ENCODE measurements at regions not wholly inside any gene's neighbourhood (a gene's known extent, or its start where the extent isn't known, plus 50 kb on each side); places are given as distances from the start of the nearest gene placed in this dataset.

DNA sequence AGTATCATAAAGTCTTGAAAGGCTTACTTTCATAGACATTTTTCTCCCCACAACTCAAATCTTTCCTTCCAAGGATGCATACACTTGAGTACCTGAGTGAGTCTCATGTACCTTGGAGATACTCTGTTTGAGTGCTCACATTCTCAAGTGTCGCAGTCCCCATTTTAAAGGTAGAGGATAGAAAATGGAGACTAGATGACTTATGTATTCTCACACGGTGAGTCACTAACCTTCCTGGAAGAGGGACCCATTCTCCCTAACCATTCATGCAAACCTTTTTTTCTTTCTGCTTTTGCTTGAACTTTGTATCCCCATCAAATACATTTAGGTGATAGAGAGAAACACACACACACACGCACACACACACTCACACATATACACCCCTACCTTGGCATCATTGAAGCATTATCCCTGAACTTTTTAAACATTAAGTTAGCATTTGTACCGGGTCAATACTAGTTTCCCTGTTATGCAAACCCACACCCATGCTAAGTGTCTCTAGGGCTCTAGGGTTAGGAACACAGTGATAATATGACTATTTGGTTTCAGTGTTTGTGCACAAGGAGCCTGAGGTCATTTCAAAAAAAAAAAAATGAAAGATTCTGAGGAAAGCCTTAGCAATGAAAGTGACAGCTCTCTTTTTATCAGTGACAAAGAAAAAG is 236.2 kb downstream of the IKZF2 start:
- TF ChIP-seq CTCF (IDR thresholded peaks at IDR 0.05), result no peak
- WGBS, 2 donors, result 82 to 88% methylated on average over 4 of the region's 4 CpGs
- H3K27ac ChIP-seq, result no peak overlapping the region
- H3K27me3 ChIP-seq, result no peaks in the 10 kb centered on the region
- no peaks in the 10 kb centered on the region for H3K4me1 ChIP-seq
- ATAC-seq (no peak), DNase-seq (no peak)
- H3K4me3 ChIP-seq, result no peak overlapping the region
- H3K9me3 ChIP-seq, result no peaks in the 10 kb centered on the region
- intact Hi-C loops (cut with DNase I), result no loop called here
- H3K36me3 ChIP-seq, result no peaks in the 10 kb centered on the region

DNA sequence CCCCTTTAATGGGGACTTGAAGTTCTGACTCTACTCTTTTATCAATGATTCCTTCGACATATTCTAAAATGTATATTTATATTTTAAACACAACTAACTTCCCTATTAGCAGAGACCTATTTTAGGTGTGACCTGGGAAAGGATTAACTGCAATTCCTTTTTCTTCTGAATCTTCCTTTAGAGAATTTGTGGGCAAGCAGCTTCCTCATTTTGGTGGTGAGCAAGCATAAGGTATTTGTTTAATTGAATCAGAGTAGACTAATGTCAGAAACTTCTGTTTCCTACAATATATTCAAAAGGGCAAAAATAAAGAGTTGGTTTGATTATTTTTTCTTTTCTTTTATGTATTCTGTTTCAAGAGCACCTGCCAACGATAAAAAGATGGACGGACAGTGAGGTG is 237.0 kb downstream of the IKZF2 start:
- Histone ChIP-seq H3K9me3 (peaks cover 0 to 3% (median 0%) of the 10 kb centered on the region in 11 donors), H3K4me3 (no peak overlapping the region), H3K4me1 (no peaks in the 10 kb centered on the region), H3K36me3 (no peaks in the 10 kb centered on the region), H3K27me3 (no peaks in the 10 kb centered on the region), H3K27ac (no peak overlapping the region)
- ATAC-seq, result no peak
- intact Hi-C loops (cut with DNase I), result no loop called here
- no peak for TF ChIP-seq CTCF (IDR thresholded peaks at IDR 0.05)
- WGBS, 2 donors, result 75 to 78% methylated on average over 3 of the region's 3 CpGs
- no peak for DNase-seq

DNA sequence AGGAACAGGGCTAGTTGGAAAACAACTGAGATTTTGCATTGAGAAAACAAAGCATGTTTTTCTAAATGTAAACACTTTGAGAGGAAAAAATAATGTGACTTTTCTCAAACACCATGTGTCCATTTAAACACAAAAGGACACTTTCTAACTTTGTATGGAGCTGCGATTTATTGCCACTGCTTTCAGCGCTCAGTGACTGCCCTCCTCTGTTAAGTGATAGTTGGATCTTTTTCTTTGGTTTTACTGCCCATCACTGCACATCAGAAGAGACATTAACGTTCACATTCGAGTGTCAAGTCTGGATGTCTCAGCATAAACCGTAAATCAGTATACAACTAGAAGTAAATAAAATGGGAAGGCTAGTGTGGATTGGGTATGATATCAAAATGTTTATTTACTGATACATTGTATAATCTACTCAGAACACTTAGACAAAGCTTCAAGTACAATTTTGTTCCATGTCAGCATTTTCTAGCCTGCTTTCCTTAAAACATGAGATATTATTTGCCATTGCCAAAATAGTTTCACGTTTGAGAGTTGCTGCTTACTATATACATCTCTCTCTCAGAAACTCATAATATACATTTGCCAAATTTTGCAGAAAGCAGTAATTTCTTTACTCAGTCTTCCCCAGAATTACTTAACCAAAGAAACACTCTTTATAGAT is 237.6 kb downstream of the IKZF2 start:
- no peak for ATAC-seq
- no peak for TF ChIP-seq CTCF (IDR thresholded peaks at IDR 0.05)
- WGBS, 2 donors, result 73 to 81% methylated on average over 6 of the region's 6 CpGs
- no peaks in the 10 kb centered on the region for H3K36me3 ChIP-seq
- H3K4me3 ChIP-seq, result no peak overlapping the region
- intact Hi-C loops (cut with DNase I), result no loop called here
- H3K4me1 ChIP-seq, result no peaks in the 10 kb centered on the region
- H3K27me3 ChIP-seq, result no peaks in the 10 kb centered on the region
- no peak overlapping the region for H3K27ac ChIP-seq
- DNase-seq, result no peak
- H3K9me3 ChIP-seq, result peaks cover 0 to 5% (median 0%) of the 10 kb centered on the region in 11 donors

GRCh38 chr2:212912445-212913103 is 238.8 kb downstream of the IKZF2 start:
- Histone ChIP-seq H3K27ac (no peak overlapping the region), H3K9me3 (peaks cover 0 to 5% (median 0%) of the 10 kb centered on the region in 11 donors), H3K36me3 (no peaks in the 10 kb centered on the region), H3K4me1 (no peaks in the 10 kb centered on the region), H3K27me3 (no peaks in the 10 kb centered on the region), H3K4me3 (no peak overlapping the region)
- intact Hi-C loops (cut with DNase I), result no loop called here
- DNase-seq (no peak), ATAC-seq (peak in 1 of 8 donors; percentile 37)
- WGBS, 2 donors, result 61 to 70% methylated on average over 7 of the region's 7 CpGs
- TF ChIP-seq CTCF (IDR thresholded peaks at IDR 0.05), result no peak
